GM12865 (cell line): ENCODE measurements at regions not wholly inside any gene's neighbourhood (a gene's known extent, or its start where the extent isn't known, plus 50 kb on each side); places are given as distances from the start of the nearest gene placed in this dataset.
A peak's percentile ranks its signal among the peaks of the same experiment; 100 is the strongest.
"Not testable (repeated sequence)": the region's sequence is repeated elsewhere in the genome, so short reads cannot be mapped to it uniquely, and the experiment has no call there.

Experiments used
- DNase-seq: peaks from one replicate; pipeline ENCODE4 v3.0.0; 2010; ENCODE audit warnings: low read depth
- H3K4me3 ChIP-seq: 2 replicates; pipeline ENCODE4 v1.5.1; 2011; ENCODE audit warnings: mild to moderate bottlenecking, low read depth, low read length, control low read depth
- TF ChIP-seq, protein P1 (sequence below): IDR thresholded peaks from 2 replicates; pipeline ENCODE4 v1.5.1; 2011; ENCODE audit warnings: low read length, control low read depth, low read depth, inconsistent platforms; ENCODE audit not compliant: insufficient read depth; ENCODE audit errors: missing control alignments

DNA sequence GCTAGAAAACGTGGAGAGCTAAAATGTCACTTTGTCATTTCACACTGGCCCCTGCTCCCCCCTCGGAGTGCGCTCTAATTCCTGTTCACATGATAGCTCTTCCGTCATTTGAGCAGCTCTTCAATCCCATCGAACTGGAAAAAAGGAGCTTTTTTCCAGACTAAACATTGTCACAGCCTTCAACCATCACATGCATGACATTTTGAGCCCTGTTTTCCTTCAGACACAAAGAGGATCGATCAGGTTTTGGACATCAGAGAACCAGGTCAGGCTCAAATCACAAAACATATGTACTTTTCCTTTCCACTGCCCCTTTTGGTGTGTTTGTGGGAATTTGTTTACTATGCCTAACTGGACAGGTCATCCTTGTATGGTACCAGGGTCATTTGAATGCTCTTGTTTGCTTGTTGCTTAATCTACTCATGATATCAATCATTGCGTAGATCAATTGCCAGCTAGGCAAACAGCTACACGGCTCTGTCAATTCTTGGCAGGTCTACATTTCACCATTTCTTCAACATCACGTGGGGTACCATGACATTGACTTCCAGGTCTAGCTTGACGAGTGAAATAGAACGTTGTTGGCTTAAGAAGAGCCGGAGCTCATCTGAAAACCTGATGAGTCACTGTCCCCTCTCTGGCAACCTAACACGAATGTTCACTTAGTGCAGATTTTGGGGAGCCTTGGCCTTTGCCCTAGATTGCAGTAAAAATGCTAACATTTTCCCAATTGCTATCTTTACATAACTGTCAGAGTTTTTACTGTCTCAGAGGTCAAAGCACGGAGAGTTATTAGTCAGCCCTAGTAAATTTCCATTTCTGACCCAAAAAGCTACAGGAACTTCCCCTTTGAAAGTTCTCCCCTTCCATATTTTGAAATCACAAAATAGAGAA, 87.3 kb downstream of the LYZL2 start:
- peak; percentile 61 for DNase-seq
- TF ChIP-seq, protein P1, sequence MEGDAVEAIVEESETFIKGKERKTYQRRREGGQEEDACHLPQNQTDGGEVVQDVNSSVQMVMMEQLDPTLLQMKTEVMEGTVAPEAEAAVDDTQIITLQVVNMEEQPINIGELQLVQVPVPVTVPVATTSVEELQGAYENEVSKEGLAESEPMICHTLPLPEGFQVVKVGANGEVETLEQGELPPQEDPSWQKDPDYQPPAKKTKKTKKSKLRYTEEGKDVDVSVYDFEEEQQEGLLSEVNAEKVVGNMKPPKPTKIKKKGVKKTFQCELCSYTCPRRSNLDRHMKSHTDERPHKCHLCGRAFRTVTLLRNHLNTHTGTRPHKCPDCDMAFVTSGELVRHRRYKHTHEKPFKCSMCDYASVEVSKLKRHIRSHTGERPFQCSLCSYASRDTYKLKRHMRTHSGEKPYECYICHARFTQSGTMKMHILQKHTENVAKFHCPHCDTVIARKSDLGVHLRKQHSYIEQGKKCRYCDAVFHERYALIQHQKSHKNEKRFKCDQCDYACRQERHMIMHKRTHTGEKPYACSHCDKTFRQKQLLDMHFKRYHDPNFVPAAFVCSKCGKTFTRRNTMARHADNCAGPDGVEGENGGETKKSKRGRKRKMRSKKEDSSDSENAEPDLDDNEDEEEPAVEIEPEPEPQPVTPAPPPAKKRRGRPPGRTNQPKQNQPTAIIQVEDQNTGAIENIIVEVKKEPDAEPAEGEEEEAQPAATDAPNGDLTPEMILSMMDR: no peak
- no peak overlapping the region for H3K4me3 ChIP-seq

DNA sequence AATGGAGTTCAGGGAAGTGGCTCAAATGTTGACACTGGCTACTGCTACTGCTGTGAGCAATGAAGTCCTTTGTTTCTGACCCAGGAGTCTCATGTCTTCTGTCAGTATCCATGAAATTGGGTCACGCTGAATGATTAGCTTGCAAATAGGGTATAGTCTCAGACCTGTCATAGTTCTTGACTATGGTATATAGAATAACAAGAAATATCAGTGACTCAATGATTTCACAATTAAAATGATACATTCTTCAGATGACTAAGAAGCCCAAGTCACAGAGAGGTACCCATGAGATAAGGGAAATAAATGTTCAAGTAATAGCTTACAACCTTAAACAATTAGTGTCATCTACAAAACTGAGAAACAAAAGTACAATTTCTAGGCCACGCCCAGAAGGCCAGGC, 89.3 kb downstream of the LYZL2 start:
- TF ChIP-seq, protein P1: no peak
- no peak overlapping the region for H3K4me3 ChIP-seq
- no peak for DNase-seq

DNA sequence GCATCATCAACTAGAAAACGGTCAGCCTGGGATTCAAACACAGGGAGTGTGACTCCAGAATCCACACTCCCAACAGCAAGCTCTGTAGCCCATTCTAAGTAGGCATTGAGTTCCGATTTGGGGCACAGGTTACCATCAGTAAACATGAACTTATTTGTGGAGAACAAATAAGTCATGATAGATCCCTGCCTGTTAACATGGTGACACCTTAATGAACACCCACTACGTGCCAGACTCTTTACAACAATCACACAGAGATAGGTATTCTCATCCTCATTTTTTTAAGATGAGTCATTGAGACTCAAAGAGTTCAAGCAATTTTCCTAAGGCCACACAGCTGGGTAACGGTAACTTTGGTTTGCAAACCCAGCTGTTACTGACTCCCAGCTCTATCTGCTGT, 91.5 kb downstream of the LYZL2 start:
- H3K4me3 ChIP-seq: no peak overlapping the region
- TF ChIP-seq, protein P1: no peak
- DNase-seq: no peak

DNA sequence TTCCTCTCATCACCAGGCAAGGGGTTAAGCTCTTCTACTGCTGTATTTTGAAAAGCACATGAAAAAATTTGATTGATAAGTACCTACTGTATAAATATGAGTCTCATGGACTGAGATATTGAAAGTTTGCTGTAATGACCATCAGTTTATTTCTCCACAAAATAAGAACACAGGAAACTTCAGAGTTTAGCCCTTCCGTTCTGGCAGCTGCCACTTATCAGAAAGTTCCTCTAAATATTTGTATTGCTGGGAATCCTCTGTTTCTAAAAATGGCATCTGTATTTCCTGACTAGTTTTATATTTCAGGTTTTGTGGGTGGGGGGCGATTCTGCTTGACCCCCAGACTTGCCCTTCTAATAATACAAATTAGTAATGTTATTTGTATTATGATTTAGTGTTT, 92.0 kb downstream of the LYZL2 start:
- TF ChIP-seq, protein P1: no peak
- DNase-seq: no peak
- no peak overlapping the region for H3K4me3 ChIP-seq

GRCh38 chr10:30537158-30537557, 92.4 kb downstream of the LYZL2 start:
- not testable (repeated sequence) for DNase-seq, H3K4me3 ChIP-seq

- no peak for DNase-seq
- TF ChIP-seq, protein P1: no peak
- no peak overlapping the region for H3K4me3 ChIP-seq
Observed at GRCh38 chr10:30536578-30536977, 93.0 kb downstream of the LYZL2 start.

GRCh38 chr10:30535677-30536076, 93.9 kb downstream of the LYZL2 start:
- no peak for DNase-seq
- H3K4me3 ChIP-seq: no peak overlapping the region
- TF ChIP-seq, protein P1: no peak
